OCI-LY1 (cell line): ENCODE measurements at regions not wholly inside any gene's neighbourhood (a gene's known extent, or its start where the extent isn't known, plus 50 kb on each side); places are given as distances from the start of the nearest gene placed in this dataset.

Source experiments
- H2AFZ ChIP-seq: fragments of 200-600 bp; sonication (generic), shearing (Covaris generic); 2 replicates; pipeline ENCODE4 v1.6.0; 2014; ENCODE audit warnings: antibody characterized with exemption, mild to moderate bottlenecking, low read length
- H3F3A ChIP-seq: fragments of 200-600 bp; sonication (generic), shearing (Covaris generic); 2 replicates; pipeline ENCODE4 v1.6.0; 2014; ENCODE audit warnings: mild to moderate bottlenecking, antibody characterized with exemption, low read length, moderate library complexity; ENCODE audit not compliant: insufficient read depth
- H3K27ac ChIP-seq: fragments of 200-600 bp; sonication (generic); 2 replicates; pipeline ENCODE4 v1.5.1; 2014; ENCODE audit warnings: low read length, mixed run types, mild to moderate bottlenecking, low read depth; ENCODE audit not compliant: poor library complexity, severe bottlenecking
- H3K27me3 ChIP-seq: fragments of 200-600 bp; sonication (generic); 2 replicates; pipeline ENCODE4 v1.6.0; 2014; ENCODE audit warnings: antibody characterized with exemption, mild to moderate bottlenecking, low read length, moderate library complexity; ENCODE audit not compliant: insufficient read depth
- H3K36me3 ChIP-seq: fragments of 200-600 bp; sonication (generic); 2 replicates; pipeline ENCODE4 v1.6.1; 2014; ENCODE audit warnings: mild to moderate bottlenecking, antibody characterized with exemption, low read length, moderate library complexity, mixed read lengths; ENCODE audit not compliant: insufficient read depth
- H3K4me1 ChIP-seq: fragments of 200-600 bp; sonication (generic); 2 replicates; pipeline ENCODE4 v1.5.1; 2014; ENCODE audit warnings: mild to moderate bottlenecking, low read length, moderate library complexity; ENCODE audit not compliant: insufficient read depth, severe bottlenecking
- H3K4me2 ChIP-seq: fragments of 200-600 bp; sonication (generic), shearing (Covaris generic); 2 replicates; pipeline ENCODE4 v1.6.1; 2014; ENCODE audit warnings: low read length
- H3K4me3 ChIP-seq: fragments of 200-600 bp; sonication (generic); 2 replicates; pipeline ENCODE4 v1.5.1; 2014; ENCODE audit warnings: low read length, low read depth, mild to moderate bottlenecking, mixed read lengths; ENCODE audit not compliant: poor library complexity, severe bottlenecking
- H3K79me2 ChIP-seq: fragments of 200-600 bp; shearing (Covaris generic); 2 replicates; pipeline ENCODE4 v1.6.1; 2016; ENCODE audit warnings: mixed run types, low read length, mixed read lengths; ENCODE audit not compliant: insufficient read depth
- H3K9ac ChIP-seq: fragments of 200-600 bp; sonication (generic), shearing (Covaris generic); 2 replicates; pipeline ENCODE4 v1.6.1; 2014; ENCODE audit warnings: mild to moderate bottlenecking, low read length, mixed read lengths
- H3K9me2 ChIP-seq: fragments of 200-600 bp; sonication (generic), shearing (Covaris generic); 2 replicates; pipeline ENCODE4 v1.6.1; 2014; ENCODE audit warnings: low read depth, mild to moderate bottlenecking, low read length, mixed read lengths
- H3K9me3 ChIP-seq: fragments of 200-600 bp; shearing (Covaris generic); 2 replicates; pipeline ENCODE4 v1.6.1; 2014; ENCODE audit warnings: low read length, mixed read lengths
- H4K20me1 ChIP-seq: fragments of 200-600 bp; sonication (generic), shearing (Covaris generic); 2 replicates; pipeline ENCODE4 v1.6.0; 2016; ENCODE audit warnings: mild to moderate bottlenecking, low read length; ENCODE audit not compliant: insufficient read depth
- EZH2 ChIP-seq: fragments of 200-600 bp; sonication (generic), shearing (Covaris generic); IDR thresholded peaks from 2 replicates; pipeline ENCODE4 v1.8.0; 2017; ENCODE audit warnings: borderline replicate concordance, mixed run types, mild to moderate bottlenecking, antibody characterized with exemption, low read length, moderate library complexity, mixed read lengths
- TF ChIP-seq, protein P1 (sequence below): fragments of 200-600 bp; sonication (generic), shearing (Covaris generic); IDR thresholded peaks from 2 replicates; pipeline ENCODE4 v1.5.1; 2017; ENCODE audit warnings: mild to moderate bottlenecking, antibody characterized with exemption, low read length, moderate library complexity, mixed read lengths

DNA sequence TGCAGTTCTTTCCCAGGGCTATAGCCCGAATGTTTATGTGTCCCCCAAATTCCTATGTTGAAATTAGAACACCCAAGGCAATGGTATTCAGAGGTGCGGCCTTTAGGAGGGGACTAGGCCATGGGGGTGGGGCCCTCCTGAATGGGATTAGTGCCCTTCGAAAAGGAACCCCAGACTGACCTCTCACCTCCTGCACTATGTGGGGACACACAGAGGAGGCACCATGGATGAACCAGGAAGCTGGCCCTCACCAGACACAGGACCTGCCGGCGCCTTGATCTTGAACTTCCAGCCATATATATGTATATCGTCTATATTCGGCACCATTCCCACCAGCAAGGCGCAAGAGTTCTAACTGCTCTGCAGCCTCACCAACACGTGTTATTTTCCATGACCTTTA, 101.5 kb upstream of the BHLHE23 start:
- no peaks in the 10 kb centered on the region for H3K36me3 ChIP-seq
- H3K4me2 ChIP-seq = no peak overlapping the region
- no peaks in the 10 kb centered on the region for H4K20me1 ChIP-seq
- no peaks in the 10 kb centered on the region for H3K4me1 ChIP-seq
- no peak overlapping the region for H3K9ac ChIP-seq
- TF ChIP-seq EZH2 = no peak
- TF ChIP-seq, protein P1, sequence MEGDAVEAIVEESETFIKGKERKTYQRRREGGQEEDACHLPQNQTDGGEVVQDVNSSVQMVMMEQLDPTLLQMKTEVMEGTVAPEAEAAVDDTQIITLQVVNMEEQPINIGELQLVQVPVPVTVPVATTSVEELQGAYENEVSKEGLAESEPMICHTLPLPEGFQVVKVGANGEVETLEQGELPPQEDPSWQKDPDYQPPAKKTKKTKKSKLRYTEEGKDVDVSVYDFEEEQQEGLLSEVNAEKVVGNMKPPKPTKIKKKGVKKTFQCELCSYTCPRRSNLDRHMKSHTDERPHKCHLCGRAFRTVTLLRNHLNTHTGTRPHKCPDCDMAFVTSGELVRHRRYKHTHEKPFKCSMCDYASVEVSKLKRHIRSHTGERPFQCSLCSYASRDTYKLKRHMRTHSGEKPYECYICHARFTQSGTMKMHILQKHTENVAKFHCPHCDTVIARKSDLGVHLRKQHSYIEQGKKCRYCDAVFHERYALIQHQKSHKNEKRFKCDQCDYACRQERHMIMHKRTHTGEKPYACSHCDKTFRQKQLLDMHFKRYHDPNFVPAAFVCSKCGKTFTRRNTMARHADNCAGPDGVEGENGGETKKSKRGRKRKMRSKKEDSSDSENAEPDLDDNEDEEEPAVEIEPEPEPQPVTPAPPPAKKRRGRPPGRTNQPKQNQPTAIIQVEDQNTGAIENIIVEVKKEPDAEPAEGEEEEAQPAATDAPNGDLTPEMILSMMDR = no peak
- 0 out of 2 replicates have a peak, but pooled peaks cover 4% of the 10 kb centered on the region for H3K9me3 ChIP-seq
- H3K27ac ChIP-seq = no peak overlapping the region
- no peak overlapping the region for H3K4me3 ChIP-seq
- H3K27me3 ChIP-seq = peaks cover 5% of the 10 kb centered on the region; the same call in 1 of the 2 replicates
- H3F3A ChIP-seq = no peaks in the 10 kb centered on the region
- H3K79me2 ChIP-seq = no peaks in the 10 kb centered on the region
- H2AFZ ChIP-seq = no peak overlapping the region
- H3K9me2 ChIP-seq = no peaks in the 10 kb centered on the region

DNA sequence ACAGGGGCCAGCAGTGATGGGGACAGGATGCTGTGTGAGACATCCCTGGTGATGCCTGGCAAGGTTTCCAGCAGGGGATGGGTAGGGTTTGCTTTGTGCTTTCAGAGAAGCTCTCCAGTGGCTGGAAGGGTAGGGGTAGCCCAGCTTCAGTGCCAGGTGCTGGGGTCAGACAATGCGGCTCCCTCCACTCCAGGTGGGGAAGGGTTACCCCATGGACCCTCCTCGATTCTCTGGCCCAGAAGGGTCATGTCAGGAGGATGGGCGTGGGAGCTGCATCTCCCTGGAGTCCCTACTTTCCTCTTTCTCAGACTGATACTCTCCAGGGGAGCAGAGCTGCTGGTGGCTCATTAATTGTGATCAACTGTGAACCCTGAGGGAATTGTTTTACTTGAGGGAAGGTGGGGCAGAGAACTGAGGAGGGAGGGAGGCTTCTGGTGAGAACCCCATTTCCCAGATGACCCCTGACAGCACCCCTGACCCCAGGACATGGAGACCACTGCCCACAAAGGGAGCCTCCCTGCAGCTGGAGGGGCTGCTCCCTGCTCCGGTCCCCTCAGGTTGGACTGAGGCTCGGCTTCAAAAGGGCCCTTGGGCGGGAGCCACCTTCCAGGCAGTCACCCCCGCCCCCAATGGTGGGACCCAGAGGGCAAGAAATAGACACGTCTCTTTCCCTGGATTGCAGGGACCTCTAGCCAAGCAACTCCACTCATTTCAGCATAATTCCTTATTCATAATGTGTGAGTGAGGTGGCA, 100.9 kb upstream of the BHLHE23 start:
- Histone ChIP-seq H3K27me3 (peaks cover 5% of the 10 kb centered on the region; the same call in 1 of the 2 replicates), H3K9me2 (no peaks in the 10 kb centered on the region), H3K4me1 (no peaks in the 10 kb centered on the region), H3K9ac (no peak overlapping the region), H3K79me2 (no peaks in the 10 kb centered on the region), H3K4me3 (no peak overlapping the region), H3K9me3 (0 out of 2 replicates have a peak, but pooled peaks cover 4% of the 10 kb centered on the region), H3F3A (no peaks in the 10 kb centered on the region), H3K27ac (no peak overlapping the region), H2AFZ (no peak overlapping the region), H4K20me1 (no peaks in the 10 kb centered on the region), H3K36me3 (no peaks in the 10 kb centered on the region), H3K4me2 (no peak overlapping the region)
- TF ChIP-seq EZH2 = no peak
- TF ChIP-seq, protein P1 = no peak

DNA sequence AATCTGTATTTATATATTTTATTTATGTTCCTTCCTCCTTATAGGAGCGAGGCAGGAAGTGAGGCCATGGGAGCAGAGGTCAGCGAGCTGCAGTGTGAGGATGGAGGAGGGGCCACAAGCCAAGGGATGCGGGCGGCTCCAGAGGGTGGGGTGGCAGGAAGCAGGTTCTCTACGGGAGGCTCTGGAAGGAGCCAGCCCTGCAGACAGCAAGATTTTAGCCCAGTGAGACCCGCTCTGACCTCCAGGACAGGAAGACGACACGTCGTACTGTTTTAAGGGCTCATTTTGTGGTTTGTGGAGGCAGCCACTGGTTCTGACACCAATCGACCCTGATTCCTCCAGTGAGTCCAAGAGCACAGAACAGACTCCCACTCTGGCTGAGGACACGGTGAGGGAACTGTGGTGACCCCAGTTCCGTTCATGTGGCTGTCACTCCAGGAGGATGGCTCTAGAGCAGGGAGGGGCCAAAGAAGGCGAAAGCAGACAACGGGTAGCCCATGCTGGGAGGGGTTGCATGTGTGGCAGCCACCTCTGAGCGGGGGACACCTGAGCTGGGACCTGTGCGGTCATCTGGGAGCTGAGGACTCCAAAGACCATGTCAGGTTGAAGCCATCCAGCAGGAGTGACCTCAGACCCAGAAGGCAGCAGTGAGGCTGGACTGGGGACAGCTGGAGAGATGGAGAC, 100.1 kb upstream of the BHLHE23 start:
- H3K9me2 ChIP-seq = no peaks in the 10 kb centered on the region
- H3K4me1 ChIP-seq = no peaks in the 10 kb centered on the region
- H3K36me3 ChIP-seq = no peaks in the 10 kb centered on the region
- H3K4me2 ChIP-seq = no peak overlapping the region
- 0 out of 2 replicates have a peak, but pooled peaks cover 4% of the 10 kb centered on the region for H3K9me3 ChIP-seq
- H3K27me3 ChIP-seq = peaks cover 5% of the 10 kb centered on the region; the same call in 1 of the 2 replicates
- H2AFZ ChIP-seq = no peak overlapping the region
- H3K27ac ChIP-seq = no peak overlapping the region
- no peaks in the 10 kb centered on the region for H3K79me2 ChIP-seq
- H3K4me3 ChIP-seq = no peak overlapping the region
- no peaks in the 10 kb centered on the region for H3F3A ChIP-seq
- no peak for TF ChIP-seq EZH2
- TF ChIP-seq, protein P1 = no peak
- no peaks in the 10 kb centered on the region for H4K20me1 ChIP-seq
- H3K9ac ChIP-seq = no peak overlapping the region
